ENCODE measurements at regions not wholly inside any gene's neighbourhood (a gene's known extent, or its start where the extent isn't known, plus 50 kb on each side); places are given as distances from the start of the nearest gene placed in this dataset.

DNA sequence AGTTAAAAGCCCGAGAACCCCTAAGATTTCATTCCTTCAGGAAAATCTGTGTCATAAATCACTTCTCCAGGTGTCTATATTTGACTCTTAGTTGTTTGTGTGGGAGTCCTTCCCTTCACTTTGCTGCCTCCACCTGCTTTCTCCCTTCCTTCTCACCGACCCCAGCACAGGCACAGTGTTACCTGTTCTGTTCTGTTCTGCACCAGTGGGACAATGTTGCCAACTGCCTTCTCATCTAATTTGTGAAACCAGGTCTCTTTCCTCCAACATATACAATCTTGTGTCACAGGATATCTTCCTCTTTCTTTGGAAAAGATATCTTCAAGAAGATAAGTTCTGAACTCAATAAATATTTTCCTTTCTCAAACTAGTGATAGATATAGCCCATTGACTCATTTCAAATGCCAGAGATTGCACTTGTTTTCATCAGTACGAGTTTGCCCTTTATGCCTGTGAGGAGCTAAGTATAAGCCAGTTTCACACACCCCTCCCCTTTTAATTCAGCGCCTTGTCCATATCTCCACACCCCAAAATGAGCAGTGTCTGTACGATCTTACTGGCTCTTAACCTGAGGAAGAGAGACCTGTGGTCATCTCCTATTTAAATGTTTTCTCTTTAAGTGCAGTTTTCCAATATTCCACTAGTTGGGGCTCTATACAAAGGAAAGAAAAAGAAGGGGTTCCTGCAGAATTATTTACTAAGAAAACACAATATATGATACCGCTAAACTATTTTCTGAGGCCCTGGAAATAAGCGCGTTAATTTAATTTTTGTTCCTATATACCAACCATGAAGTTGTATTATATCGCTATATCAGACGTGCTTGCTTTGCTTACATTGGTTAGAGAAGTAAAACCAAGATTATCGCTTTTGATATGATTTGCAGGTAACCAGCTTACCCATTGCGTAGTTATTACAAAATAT is 81.6 kb upstream of the PREP start:
- H3K9me3 ChIP-seq (ENCODE audit: low read depth), result no peaks in the 10 kb centered on the region
- TF ChIP-seq, protein P1, sequence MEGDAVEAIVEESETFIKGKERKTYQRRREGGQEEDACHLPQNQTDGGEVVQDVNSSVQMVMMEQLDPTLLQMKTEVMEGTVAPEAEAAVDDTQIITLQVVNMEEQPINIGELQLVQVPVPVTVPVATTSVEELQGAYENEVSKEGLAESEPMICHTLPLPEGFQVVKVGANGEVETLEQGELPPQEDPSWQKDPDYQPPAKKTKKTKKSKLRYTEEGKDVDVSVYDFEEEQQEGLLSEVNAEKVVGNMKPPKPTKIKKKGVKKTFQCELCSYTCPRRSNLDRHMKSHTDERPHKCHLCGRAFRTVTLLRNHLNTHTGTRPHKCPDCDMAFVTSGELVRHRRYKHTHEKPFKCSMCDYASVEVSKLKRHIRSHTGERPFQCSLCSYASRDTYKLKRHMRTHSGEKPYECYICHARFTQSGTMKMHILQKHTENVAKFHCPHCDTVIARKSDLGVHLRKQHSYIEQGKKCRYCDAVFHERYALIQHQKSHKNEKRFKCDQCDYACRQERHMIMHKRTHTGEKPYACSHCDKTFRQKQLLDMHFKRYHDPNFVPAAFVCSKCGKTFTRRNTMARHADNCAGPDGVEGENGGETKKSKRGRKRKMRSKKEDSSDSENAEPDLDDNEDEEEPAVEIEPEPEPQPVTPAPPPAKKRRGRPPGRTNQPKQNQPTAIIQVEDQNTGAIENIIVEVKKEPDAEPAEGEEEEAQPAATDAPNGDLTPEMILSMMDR (IDR thresholded peaks at IDR 0.05), result peak; percentile 94
- TF ChIP-seq EZH2 (IDR thresholded peaks at IDR 0.05), result no peak
- H3K9me3 Mint-ChIP-seq, result no peaks in the 10 kb centered on the region
- H3K4me1 Mint-ChIP-seq, result peaks cover 15% of the 10 kb centered on the region
- H3K79me2 ChIP-seq (ENCODE audit: low read depth), result no peaks in the 10 kb centered on the region
- no peak overlapping the region for H2AFZ ChIP-seq (replicated peaks)
- H3K27ac Mint-ChIP-seq, result no peak overlapping the region
- no peak overlapping the region for H3K4me3 ChIP-seq
- DNase-seq (ENCODE audit: low spot score), result peak; percentile 45
- peaks cover 3% of the 10 kb centered on the region for H3K27me3 Mint-ChIP-seq (ENCODE audit: insufficient read depth, low read depth)
- no peak overlapping the region for H3K9ac ChIP-seq
- H3K4me1 ChIP-seq, result peaks cover 24% of the 10 kb centered on the region
- H4K20me1 ChIP-seq (ENCODE audit: low read depth), result no peaks in the 10 kb centered on the region
- H3K4me2 ChIP-seq, result peak overlapping the region; percentile 25
- H3K36me3 ChIP-seq, result no peaks in the 10 kb centered on the region
- no peak overlapping the region for H3K4me3 Mint-ChIP-seq
- H3K36me3 Mint-ChIP-seq, result no peaks in the 10 kb centered on the region
- H3K27ac ChIP-seq, result no peak overlapping the region
- no peaks in the 10 kb centered on the region for H3K27me3 ChIP-seq
- no peaks in the 10 kb centered on the region for H3F3A ChIP-seq (ENCODE audit: low read depth)

DNA sequence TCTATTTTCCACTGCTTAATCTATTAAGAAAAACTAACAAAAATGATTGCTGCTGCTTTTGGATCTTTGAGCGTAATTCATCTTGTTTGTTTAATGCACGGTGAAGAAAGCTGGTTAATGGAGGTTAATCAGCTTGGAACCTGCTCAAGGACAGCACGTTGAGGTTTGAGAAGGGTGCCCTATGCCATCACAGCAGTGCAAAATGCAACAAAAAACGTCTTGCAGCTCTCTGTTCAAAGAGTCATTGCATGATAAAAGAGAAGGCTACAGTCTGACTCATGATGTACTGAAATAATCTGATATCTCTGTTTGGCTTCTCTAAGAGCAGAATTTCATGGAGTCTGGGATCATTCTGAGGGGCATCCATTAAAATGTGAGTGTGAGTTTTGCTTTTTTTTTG is 80.6 kb upstream of the PREP start:
- Mint-ChIP-seq H3K9me3 (no peaks in the 10 kb centered on the region), H3K36me3 (no peaks in the 10 kb centered on the region), H3K27ac (no peak overlapping the region), H3K27me3 (ENCODE audit: insufficient read depth, low read depth) (peaks cover 2% of the 10 kb centered on the region), H3K4me1 (peaks cover 7% of the 10 kb centered on the region), H3K4me3 (no peak overlapping the region)
- Histone ChIP-seq H3K9ac (no peak overlapping the region), H3K36me3 (no peaks in the 10 kb centered on the region), H3K79me2 (ENCODE audit: low read depth) (no peaks in the 10 kb centered on the region), H4K20me1 (ENCODE audit: low read depth) (no peaks in the 10 kb centered on the region), H3K27me3 (no peaks in the 10 kb centered on the region), H3K9me3 (ENCODE audit: low read depth) (no peaks in the 10 kb centered on the region), H3K27ac (no peak overlapping the region), H3K4me2 (no peak overlapping the region), H3F3A (ENCODE audit: low read depth) (no peaks in the 10 kb centered on the region), H2AFZ (replicated peaks) (no peak overlapping the region), H3K4me1 (peaks cover 15% of the 10 kb centered on the region), H3K4me3 (no peak overlapping the region)
- DNase-seq (ENCODE audit: low spot score), result no peak
- TF ChIP-seq EZH2 (IDR thresholded peaks at IDR 0.05) (no peak), EZH2phosphoT487 (IDR thresholded peaks at IDR 0.05) (no peak)
- TF ChIP-seq, protein P1 (IDR thresholded peaks at IDR 0.05), result no peak

DNA sequence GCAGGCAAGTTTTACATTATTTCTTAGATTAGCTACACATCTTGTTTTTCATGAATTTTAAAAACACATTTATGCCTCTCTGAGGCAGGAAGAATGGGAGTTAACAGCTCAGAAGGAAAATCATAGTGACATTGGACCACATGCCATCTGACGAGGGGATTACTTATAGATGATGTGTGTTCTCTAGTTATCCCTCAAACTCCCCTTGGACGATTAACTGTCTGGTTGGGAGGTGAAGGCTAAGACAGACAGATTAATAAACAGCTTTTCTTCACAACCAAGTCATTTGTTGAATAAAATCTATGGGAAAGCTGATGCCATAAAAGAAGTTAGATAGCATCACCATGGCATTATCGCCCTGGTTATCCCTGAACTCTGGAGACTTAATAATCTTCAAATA is 80.0 kb upstream of the PREP start:
- Histone ChIP-seq H4K20me1 (ENCODE audit: low read depth) (no peaks in the 10 kb centered on the region), H3K9ac (no peak overlapping the region), H3K79me2 (ENCODE audit: low read depth) (no peaks in the 10 kb centered on the region), H2AFZ (replicated peaks) (no peak overlapping the region), H3K4me1 (peaks cover 11% of the 10 kb centered on the region), H3F3A (ENCODE audit: low read depth) (no peaks in the 10 kb centered on the region), H3K36me3 (no peaks in the 10 kb centered on the region), H3K27ac (no peak overlapping the region), H3K9me3 (ENCODE audit: low read depth) (no peaks in the 10 kb centered on the region), H3K4me2 (no peak overlapping the region), H3K4me3 (no peak overlapping the region), H3K27me3 (no peaks in the 10 kb centered on the region)
- TF ChIP-seq, protein P1 (IDR thresholded peaks at IDR 0.05), result no peak
- TF ChIP-seq EZH2phosphoT487 (IDR thresholded peaks at IDR 0.05) (no peak), EZH2 (IDR thresholded peaks at IDR 0.05) (no peak)
- peaks cover 3% of the 10 kb centered on the region for H3K4me1 Mint-ChIP-seq
- H3K9me3 Mint-ChIP-seq, result no peaks in the 10 kb centered on the region
- H3K27me3 Mint-ChIP-seq (ENCODE audit: insufficient read depth, low read depth), result peaks cover 2% of the 10 kb centered on the region
- DNase-seq (ENCODE audit: low spot score), result no peak
- no peaks in the 10 kb centered on the region for H3K36me3 Mint-ChIP-seq
- H3K4me3 Mint-ChIP-seq, result no peak overlapping the region
- no peak overlapping the region for H3K27ac Mint-ChIP-seq

All from neural progenitor cell (in vitro differentiated cells).